22Rv1 (cell line): ENCODE measurements at regions not wholly inside any gene's neighbourhood (a gene's known extent, or its start where the extent isn't known, plus 50 kb on each side); places are given as distances from the start of the nearest gene placed in this dataset.

Source experiments
- CTCF ChIP-seq: fragments of 450-650 bp; IDR thresholded peaks from 2 replicates; pipeline ENCODE4 v1.5.1; 2017; ENCODE audit warnings: mild to moderate bottlenecking
- ZFX ChIP-seq: fragments of 450-650 bp; IDR thresholded peaks from 2 replicates; pipeline ENCODE4 v1.6.1; 2017; ENCODE audit warnings: antibody characterized with exemption, borderline replicate concordance

- no peak for TF ChIP-seq CTCF
- TF ChIP-seq ZFX, result no peak
Measured at GRCh38 chr16:82226327-82226726, 56.3 kb upstream of the MPHOSPH6 start.
